ENCODE measurements at regions not wholly inside any gene's neighbourhood (a gene's known extent, or its start where the extent isn't known, plus 50 kb on each side); places are given as distances from the start of the nearest gene placed in this dataset.

DNA sequence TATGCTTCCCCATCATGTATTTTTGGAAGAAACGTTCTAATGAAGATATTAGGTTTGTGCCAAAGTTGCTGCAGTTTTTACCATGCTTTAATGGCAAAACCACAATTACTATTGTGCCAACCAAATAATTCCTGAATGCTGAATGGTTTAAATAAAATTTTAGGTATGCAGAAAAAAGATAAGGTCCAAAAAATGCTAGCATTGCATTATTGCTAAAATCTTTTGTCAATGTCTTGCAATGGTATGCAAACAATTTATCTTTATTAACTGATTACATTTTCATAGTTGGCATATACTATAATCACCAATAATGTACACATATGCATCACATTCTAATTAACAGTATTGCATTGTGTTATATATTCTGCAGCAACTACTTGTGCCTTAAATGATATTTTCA, 1657.4 kb upstream of the IGFBP7 start:
- Histone ChIP-seq H3K4me1 (no peaks in the 10 kb centered on the region), H3K9me3 (no peaks in the 10 kb centered on the region), H3K36me3 (no peaks in the 10 kb centered on the region), H3K27me3 (no peaks in the 10 kb centered on the region), H3K27ac (no peak overlapping the region), H3K4me3 (no peak overlapping the region)
- TF ChIP-seq, protein P1, sequence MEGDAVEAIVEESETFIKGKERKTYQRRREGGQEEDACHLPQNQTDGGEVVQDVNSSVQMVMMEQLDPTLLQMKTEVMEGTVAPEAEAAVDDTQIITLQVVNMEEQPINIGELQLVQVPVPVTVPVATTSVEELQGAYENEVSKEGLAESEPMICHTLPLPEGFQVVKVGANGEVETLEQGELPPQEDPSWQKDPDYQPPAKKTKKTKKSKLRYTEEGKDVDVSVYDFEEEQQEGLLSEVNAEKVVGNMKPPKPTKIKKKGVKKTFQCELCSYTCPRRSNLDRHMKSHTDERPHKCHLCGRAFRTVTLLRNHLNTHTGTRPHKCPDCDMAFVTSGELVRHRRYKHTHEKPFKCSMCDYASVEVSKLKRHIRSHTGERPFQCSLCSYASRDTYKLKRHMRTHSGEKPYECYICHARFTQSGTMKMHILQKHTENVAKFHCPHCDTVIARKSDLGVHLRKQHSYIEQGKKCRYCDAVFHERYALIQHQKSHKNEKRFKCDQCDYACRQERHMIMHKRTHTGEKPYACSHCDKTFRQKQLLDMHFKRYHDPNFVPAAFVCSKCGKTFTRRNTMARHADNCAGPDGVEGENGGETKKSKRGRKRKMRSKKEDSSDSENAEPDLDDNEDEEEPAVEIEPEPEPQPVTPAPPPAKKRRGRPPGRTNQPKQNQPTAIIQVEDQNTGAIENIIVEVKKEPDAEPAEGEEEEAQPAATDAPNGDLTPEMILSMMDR (IDR thresholded peaks at IDR 0.05), result no peak
- TF ChIP-seq POLR2A (IDR thresholded peaks at IDR 0.05) (no peak), POLR2AphosphoS5 (IDR thresholded peaks at IDR 0.05; ENCODE audit: insufficient read depth in 1 of 2, low read depth in 1 of 2) (no peak)
- intact Hi-C loops (cut with DNase I), result no loop called here
- DNase-seq (ENCODE audit: extremely low spot score in 2 of 2), result no peak

DNA sequence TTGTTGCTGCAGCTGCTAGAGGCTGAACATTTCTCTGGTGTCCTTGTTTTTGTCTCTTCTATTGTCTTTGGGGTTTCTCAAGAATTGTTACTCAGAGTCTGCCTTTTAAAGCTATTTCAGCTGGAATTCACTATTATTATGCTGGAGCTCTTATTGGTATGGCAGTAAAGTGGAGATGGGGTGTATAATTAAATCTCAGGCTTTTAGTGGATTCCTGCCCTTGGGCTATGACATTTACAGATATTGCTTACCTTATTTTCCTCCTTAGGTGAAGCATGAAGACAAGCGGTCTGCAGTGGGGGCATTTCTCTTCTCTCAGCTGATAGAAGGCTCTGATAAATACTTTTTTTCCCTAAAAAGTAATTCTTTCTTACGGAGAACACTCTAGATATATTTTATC, 1656.6 kb upstream of the IGFBP7 start:
- H3K27me3 ChIP-seq, result no peaks in the 10 kb centered on the region
- intact Hi-C loops (cut with DNase I), result no loop called here
- no peaks in the 10 kb centered on the region for H3K36me3 ChIP-seq
- no peak overlapping the region for H3K4me3 ChIP-seq
- no peaks in the 10 kb centered on the region for H3K9me3 ChIP-seq
- no peak for DNase-seq (ENCODE audit: extremely low spot score in 2 of 2)
- H3K27ac ChIP-seq, result no peak overlapping the region
- TF ChIP-seq, protein P1 (IDR thresholded peaks at IDR 0.05), result no peak
- TF ChIP-seq POLR2AphosphoS5 (IDR thresholded peaks at IDR 0.05; ENCODE audit: insufficient read depth in 1 of 2, low read depth in 1 of 2) (no peak), POLR2A (IDR thresholded peaks at IDR 0.05) (no peak)
- no peaks in the 10 kb centered on the region for H3K4me1 ChIP-seq

DNA sequence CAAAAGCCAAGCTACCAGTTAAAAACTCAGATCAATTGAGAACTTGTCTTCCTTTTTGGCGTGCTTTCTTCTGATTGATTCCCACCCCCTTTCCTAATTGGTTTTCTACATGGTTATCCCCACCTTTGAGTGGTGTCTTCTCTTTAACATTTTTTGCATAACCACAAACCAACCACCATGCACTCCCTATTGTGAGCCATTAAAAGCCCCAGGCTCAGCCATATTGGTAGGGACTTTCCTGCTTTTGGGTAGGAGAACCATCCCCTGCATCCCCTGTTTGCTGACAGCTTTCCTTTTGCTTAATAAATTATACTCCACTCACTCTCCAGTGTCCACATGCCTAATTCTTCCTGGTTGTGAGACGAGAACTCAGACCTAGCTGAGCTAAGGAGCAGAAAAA, 1651.4 kb upstream of the IGFBP7 start:
- Histone ChIP-seq H3K4me1 (no peaks in the 10 kb centered on the region), H3K36me3 (no peaks in the 10 kb centered on the region), H3K9me3 (no peaks in the 10 kb centered on the region), H3K27ac (no peak overlapping the region), H3K4me3 (no peak overlapping the region), H3K27me3 (no peaks in the 10 kb centered on the region)
- intact Hi-C loops (cut with DNase I), result no loop called here
- no peak for DNase-seq (ENCODE audit: extremely low spot score in 2 of 2)
- TF ChIP-seq, protein P1 (IDR thresholded peaks at IDR 0.05), result no peak
- TF ChIP-seq POLR2A (IDR thresholded peaks at IDR 0.05) (no peak), POLR2AphosphoS5 (IDR thresholded peaks at IDR 0.05; ENCODE audit: insufficient read depth in 1 of 2, low read depth in 1 of 2) (no peak)

DNA sequence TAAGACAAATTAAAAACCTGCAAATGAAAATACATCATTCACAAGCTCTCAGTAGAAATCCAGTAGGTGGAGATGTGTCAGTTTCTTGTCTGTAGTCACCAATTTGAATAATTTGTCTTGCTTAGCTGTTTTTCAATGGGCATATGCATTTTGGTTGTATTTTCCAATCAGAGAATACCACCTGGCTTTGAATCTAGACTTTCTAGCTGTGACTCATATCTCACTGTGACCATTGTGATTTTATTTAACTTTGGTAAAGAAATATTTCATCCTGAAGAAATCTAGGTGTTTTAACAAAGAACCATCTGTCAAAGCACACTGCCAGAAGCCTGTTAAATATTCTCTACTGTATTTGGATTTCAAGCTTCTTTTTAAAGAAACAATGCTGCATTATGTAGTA, 1650.6 kb upstream of the IGFBP7 start:
- no peaks in the 10 kb centered on the region for H3K27me3 ChIP-seq
- TF ChIP-seq, protein P1 (IDR thresholded peaks at IDR 0.05), result no peak
- no peak for TF ChIP-seq POLR2AphosphoS5 (IDR thresholded peaks at IDR 0.05; ENCODE audit: insufficient read depth in 1 of 2, low read depth in 1 of 2)
- no peak for TF ChIP-seq POLR2A (IDR thresholded peaks at IDR 0.05)
- intact Hi-C loops (cut with DNase I), result no loop called here
- H3K4me1 ChIP-seq, result no peaks in the 10 kb centered on the region
- DNase-seq (ENCODE audit: extremely low spot score in 2 of 2), result no peak
- no peak overlapping the region for H3K4me3 ChIP-seq
- H3K36me3 ChIP-seq, result no peaks in the 10 kb centered on the region
- no peak overlapping the region for H3K27ac ChIP-seq
- H3K9me3 ChIP-seq, result no peaks in the 10 kb centered on the region

DNA sequence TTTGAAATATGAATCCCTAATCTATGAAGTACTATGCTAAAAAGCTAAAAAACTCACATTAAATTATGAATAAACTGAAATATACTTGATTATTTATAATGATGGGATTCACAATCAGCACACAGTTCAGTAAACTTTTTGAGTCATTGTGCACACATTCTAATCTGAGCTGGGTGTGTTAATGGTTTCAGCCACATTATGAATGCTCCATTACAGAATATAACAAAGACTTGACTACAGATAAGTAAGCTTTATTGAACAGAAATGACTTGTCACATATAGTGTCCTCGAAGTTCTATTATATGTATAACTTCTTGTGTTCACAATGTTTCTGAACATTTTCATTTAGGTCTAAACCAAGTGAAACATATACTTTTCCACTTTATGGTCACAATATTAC, 1649.9 kb upstream of the IGFBP7 start:
- no peak overlapping the region for H3K4me3 ChIP-seq
- H3K36me3 ChIP-seq, result no peaks in the 10 kb centered on the region
- intact Hi-C loops (cut with DNase I), result no loop called here

More for the DNA sequence above, 1649.9 kb upstream of the IGFBP7 start:
- H3K27me3 ChIP-seq, result no peaks in the 10 kb centered on the region
- DNase-seq (ENCODE audit: extremely low spot score in 2 of 2), result no peak
- H3K9me3 ChIP-seq, result no peaks in the 10 kb centered on the region
- no peaks in the 10 kb centered on the region for H3K4me1 ChIP-seq
- H3K27ac ChIP-seq, result no peak overlapping the region
- TF ChIP-seq, protein P1 (IDR thresholded peaks at IDR 0.05), result no peak
- no peak for TF ChIP-seq POLR2AphosphoS5 (IDR thresholded peaks at IDR 0.05; ENCODE audit: insufficient read depth in 1 of 2, low read depth in 1 of 2)
- no peak for TF ChIP-seq POLR2A (IDR thresholded peaks at IDR 0.05)
